MM.1S (cell line): ENCODE measurements at regions not wholly inside any gene's neighbourhood (a gene's known extent, or its start where the extent isn't known, plus 50 kb on each side); places are given as distances from the start of the nearest gene placed in this dataset.

ENCODE experiments used
- CTCF ChIP-seq: fragments of 300-600 bp; sonication (generic); IDR thresholded peaks from 2 replicates; pipeline ENCODE4 v1.5.1; 2016; ENCODE audit warnings: antibody characterized with exemption, low read length, mixed read lengths
- EZH2 ChIP-seq: fragments of 300-600 bp; sonication (generic); optimal IDR thresholded peaks from 2 replicates; pipeline ENCODE3; 2017; ENCODE audit warnings: low read depth, mild to moderate bottlenecking, antibody characterized with exemption, low read length, mixed read lengths
- EZH2phosphoT487 ChIP-seq: fragments of 300-600 bp; sonication (generic); IDR thresholded peaks from 2 replicates; pipeline ENCODE4 v1.6.1; 2018; ENCODE audit warnings: antibody characterized with exemption, low read length

- no peak for TF ChIP-seq CTCF
- TF ChIP-seq EZH2phosphoT487 = no peak
- TF ChIP-seq EZH2 = no peak
Observed at GRCh38 chrX:116975517-116975916, 512.7 kb upstream of the CT83 start.
